ENCODE measurements at regions not wholly inside any gene's neighbourhood (a gene's known extent, or its start where the extent isn't known, plus 50 kb on each side); places are given as distances from the start of the nearest gene placed in this dataset.
"Not testable (repeated sequence)": the region's sequence is repeated elsewhere in the genome, so short reads cannot be mapped to it uniquely, and the experiment has no call there.

DNA sequence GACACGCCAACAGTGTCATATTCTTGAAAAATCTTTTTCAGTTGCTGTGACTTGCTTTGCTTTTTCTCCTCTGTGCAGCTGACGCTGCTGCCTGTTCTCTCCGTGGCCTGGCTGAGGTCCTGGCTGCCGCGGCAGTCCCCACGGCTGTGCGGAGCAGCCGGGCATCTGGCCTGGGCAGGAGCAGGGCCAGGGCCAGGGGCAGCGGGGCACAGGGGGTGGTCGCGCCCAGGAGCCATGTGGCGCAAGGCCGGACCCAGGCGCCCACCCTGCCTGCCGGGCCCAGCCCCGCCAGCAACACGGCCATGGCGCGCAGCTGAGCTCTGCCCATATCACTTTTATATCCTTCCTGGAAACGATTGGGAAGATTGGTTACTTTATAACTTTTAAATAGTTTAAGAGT, 109.4 kb upstream of the ACBD5 start:
- no peak overlapping the region for H3K4me3 ChIP-seq (ENCODE audit: low read depth, low read length)
- DNase-seq (ENCODE audit: low read depth) = no peak
- no peak for TF ChIP-seq CTCF (conservative IDR thresholded peaks at IDR 0.05; ENCODE audit: low read depth, low read length)

DNA sequence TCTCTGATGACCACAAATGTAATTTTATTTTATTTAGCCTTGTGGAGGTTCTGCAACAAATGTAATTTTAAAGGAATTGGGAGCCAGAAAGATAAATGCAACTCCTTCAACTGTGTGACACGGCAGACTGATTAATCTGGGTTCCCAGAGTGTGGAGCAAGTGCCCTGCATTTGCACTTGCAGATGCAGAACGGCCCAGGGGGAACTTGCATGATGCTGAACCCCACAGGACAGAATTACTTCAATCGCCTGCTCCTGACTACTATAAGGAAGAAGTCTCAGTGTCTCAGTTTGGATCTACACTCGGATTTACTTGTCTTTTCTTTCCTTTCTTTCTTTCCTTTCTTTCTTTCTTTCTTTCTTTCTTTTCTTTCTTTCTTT, 107.2 kb upstream of the ACBD5 start:
- DNase-seq (ENCODE audit: low read depth); H3K4me3 ChIP-seq (ENCODE audit: low read depth, low read length): not testable (repeated sequence)

DNA sequence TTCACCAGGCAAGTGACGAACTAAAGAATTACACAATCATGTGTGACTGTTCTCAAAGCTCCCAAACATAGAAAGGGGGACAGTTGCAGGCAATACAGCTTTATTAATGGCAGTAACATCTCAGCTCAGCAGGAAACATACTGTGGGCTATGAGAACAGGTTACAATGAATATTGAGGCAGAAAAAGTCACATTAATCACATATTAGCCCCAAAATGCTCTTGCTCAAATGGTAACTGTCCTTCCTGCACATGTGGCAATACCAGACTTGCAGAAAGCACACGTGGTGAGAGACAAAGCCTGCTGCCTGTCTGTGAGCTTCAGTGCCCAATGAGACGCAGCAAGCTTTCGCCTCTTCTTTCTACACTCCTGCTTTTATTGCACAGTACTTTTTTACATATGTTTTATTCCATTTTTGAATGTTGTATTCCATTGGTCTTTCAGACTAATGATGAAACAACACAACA, 104.9 kb upstream of the ACBD5 start:
- TF ChIP-seq CTCF (conservative IDR thresholded peaks at IDR 0.05; ENCODE audit: low read depth, low read length) = no peak
- no peak for DNase-seq (ENCODE audit: low read depth)
- H3K4me3 ChIP-seq (ENCODE audit: low read depth, low read length) = no peak overlapping the region

DNA sequence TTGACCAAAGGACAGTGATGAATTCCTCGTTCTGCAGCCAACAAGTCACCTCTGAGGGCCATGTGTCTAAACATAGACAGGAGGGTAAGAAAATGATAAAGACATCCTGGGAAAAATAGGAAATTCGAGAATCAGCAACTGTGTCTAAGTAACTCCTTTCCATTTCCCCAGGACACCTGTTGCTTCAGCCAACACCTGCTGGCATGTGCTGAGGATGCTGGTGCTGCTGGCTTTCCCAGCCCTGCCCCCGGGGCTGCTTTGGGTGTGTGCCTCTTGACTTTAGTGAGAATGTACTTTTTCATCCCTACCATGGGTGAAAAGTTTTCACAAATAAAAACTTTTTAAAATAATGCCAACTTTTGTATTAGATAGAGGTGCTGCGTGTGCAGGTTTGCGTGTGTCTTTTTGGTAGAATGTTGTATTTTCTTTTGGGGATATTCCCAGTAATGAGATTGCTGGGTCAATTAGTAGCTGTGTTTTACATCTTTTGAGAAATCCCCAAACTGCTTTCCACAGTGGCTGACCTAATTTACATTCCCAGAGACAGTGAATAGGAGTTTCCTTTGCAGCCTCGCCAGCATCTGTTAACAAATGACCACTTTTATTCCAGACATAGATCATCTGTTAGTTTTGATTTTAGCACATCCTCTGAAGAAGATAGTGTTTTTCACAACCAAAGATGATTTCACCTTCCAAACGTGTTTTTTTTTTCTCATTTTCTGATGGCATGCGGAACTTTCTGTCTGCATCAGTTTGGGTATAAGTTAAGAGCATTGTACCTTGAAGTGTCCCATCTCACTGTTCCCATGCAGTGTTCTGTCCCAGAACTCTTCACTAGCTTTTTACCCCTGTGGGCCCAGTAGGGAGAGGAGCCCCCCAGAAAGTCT, 104.2 kb upstream of the ACBD5 start:
- no peak for DNase-seq (ENCODE audit: low read depth)
- H3K4me3 ChIP-seq (ENCODE audit: low read depth, low read length) = no peak overlapping the region
- no peak for TF ChIP-seq CTCF (conservative IDR thresholded peaks at IDR 0.05; ENCODE audit: low read depth, low read length)

- no peak overlapping the region for H3K4me3 ChIP-seq (ENCODE audit: low read depth, low read length)
- no peak for TF ChIP-seq CTCF (conservative IDR thresholded peaks at IDR 0.05; ENCODE audit: low read depth, low read length)
- no peak for DNase-seq (ENCODE audit: low read depth)
These were observed 100.4 kb upstream of the ACBD5 start for GRCh38 chr10:27341001-27341400.

- DNase-seq (ENCODE audit: low read depth); H3K4me3 ChIP-seq (ENCODE audit: low read depth, low read length): not testable (repeated sequence)
These were observed 94.6 kb upstream of the ACBD5 start for GRCh38 chr10:27335246-27335645.

DNA sequence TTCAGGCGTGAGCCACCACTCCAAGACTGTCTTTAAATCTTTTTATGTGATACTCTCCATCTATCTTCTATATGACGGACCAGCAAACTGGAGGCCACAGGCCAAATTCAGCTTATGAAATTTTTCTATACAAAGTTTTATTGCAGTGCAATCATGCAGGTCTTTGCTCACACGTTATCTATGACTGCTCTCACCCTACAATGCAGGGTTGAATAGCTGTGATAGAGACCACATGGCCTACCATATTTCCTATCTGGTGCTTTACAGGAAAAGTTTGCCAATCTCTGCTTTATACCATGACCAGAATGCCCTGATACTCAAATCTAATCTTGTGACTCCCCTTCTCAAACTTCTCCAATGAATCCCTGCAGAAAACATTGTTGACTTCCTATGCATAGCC, 89.5 kb upstream of the ACBD5 start:
- H3K4me3 ChIP-seq (ENCODE audit: low read depth, low read length) = no peak overlapping the region
- no peak for TF ChIP-seq CTCF (conservative IDR thresholded peaks at IDR 0.05; ENCODE audit: low read depth, low read length)

DNA sequence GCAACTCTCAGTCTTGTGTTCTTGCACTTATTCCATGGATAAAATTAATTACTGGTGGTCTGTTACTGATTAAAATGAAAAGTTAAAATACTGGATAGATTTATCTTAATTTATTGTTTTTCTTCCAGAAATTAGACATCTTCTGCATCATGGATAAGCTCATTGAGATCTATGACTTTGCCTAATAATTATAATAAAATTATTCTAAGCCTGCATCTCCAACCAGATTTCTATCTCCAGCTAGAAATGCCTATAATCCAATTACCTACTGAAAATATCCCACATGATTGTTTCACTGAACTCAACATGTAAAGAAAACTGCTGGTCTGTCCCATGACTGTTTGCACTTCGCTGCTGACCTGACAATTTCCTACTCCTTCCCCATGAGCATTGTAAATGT, 88.3 kb upstream of the ACBD5 start:
- DNase-seq (ENCODE audit: low read depth) = no peak
- H3K4me3 ChIP-seq (ENCODE audit: low read depth, low read length) = no peak overlapping the region
- no peak for TF ChIP-seq CTCF (conservative IDR thresholded peaks at IDR 0.05; ENCODE audit: low read depth, low read length)

More for the DNA sequence above, 89.5 kb upstream of the ACBD5 start:
- no peak for DNase-seq (ENCODE audit: low read depth)

DNA sequence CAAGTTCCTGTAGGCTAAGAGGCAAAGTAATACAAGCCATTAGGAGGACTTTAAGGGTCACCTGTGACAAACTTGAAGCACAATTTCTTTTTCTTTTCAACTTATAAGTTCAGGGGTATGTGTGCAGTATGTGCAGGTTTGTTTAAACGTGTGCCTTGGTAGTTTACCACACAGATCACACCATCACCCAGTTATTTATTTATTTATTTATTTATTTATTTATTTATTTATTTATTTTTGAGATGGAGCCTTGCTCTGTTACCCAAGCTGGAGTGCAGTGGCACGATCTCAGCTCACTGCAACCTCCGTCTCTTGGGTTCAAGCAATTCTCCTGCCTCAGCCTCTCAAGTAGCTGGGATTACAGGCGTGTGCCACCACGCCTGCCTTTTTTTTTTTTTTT, 86.2 kb upstream of the ACBD5 start:
- H3K4me3 ChIP-seq (ENCODE audit: low read depth, low read length); DNase-seq (ENCODE audit: low read depth): not testable (repeated sequence)

All from choroid plexus epithelial cell (primary cell).